Loucy (cell line): ENCODE measurements at regions not wholly inside any gene's neighbourhood (a gene's known extent, or its start where the extent isn't known, plus 50 kb on each side); places are given as distances from the start of the nearest gene placed in this dataset.

Experiments
- H2AFZ ChIP-seq: fragments of 200-600 bp; sonication (generic); 2 replicates; pipeline ENCODE4 v1.6.0; 2016; ENCODE audit warnings: antibody characterized with exemption, mild to moderate bottlenecking, low read length, moderate library complexity
- H3F3A ChIP-seq: fragments of 200-600 bp; 2 replicates; pipeline ENCODE4 v1.6.0; 2016; ENCODE audit warnings: antibody characterized with exemption, low read depth, mild to moderate bottlenecking
- H3K27me3 ChIP-seq: fragments of 200-600 bp; sonication (generic); 2 replicates; pipeline ENCODE4 v1.6.1; 2014; ENCODE audit warnings: low read length, mild to moderate bottlenecking; ENCODE audit not compliant: insufficient read depth, poor library complexity, severe bottlenecking
- H3K36me3 ChIP-seq: fragments of 200-600 bp; sonication (generic); 2 replicates; pipeline ENCODE4 v1.6.1; 2016; ENCODE audit warnings: low read length; ENCODE audit not compliant: insufficient read depth
- H3K4me1 ChIP-seq: fragments of 200-600 bp; sonication (generic); 2 replicates; pipeline ENCODE4 v1.5.1; 2014; ENCODE audit warnings: low read length, mild to moderate bottlenecking; ENCODE audit not compliant: insufficient read depth, poor library complexity, severe bottlenecking
- H3K4me2 ChIP-seq: fragments of 200-600 bp; sonication (generic); 2 replicates; pipeline ENCODE4 v1.6.0; 2014; ENCODE audit warnings: antibody characterized with exemption, low read length, low read depth, mild to moderate bottlenecking; ENCODE audit not compliant: poor library complexity, severe bottlenecking
- H3K4me3 ChIP-seq: fragments of 200-600 bp; sonication (generic); 2 replicates; pipeline ENCODE4 v1.5.1; 2014; ENCODE audit warnings: low read length, mild to moderate bottlenecking, mixed read lengths; ENCODE audit not compliant: poor library complexity, severe bottlenecking
- H3K79me2 ChIP-seq: fragments of 200-600 bp; sonication (generic); 2 replicates; pipeline ENCODE4 v1.6.1; 2014; ENCODE audit warnings: low read length; ENCODE audit not compliant: insufficient read depth
- H3K9ac ChIP-seq: fragments of 200-600 bp; sonication (generic); 2 replicates; pipeline ENCODE4 v1.6.0; 2014; ENCODE audit warnings: mild to moderate bottlenecking, low read depth, low read length, moderate library complexity; ENCODE audit not compliant: poor library complexity, severe bottlenecking
- H3K9me2 ChIP-seq: fragments of 200-600 bp; sonication (generic); replicated peaks from 2 replicates; pipeline ENCODE4 v1.6.1; 2016; ENCODE audit warnings: low read depth, low read length, mixed read lengths
- H3K9me3 ChIP-seq: fragments of 200-600 bp; sonication (generic); 2 replicates; pipeline ENCODE4 v1.6.1; 2014; ENCODE audit warnings: mild to moderate bottlenecking, antibody characterized with exemption, low read length, low read depth; ENCODE audit not compliant: insufficient read depth
- H4K20me1 ChIP-seq: fragments of 200-600 bp; sonication (generic); 2 replicates; pipeline ENCODE4 v1.6.0; 2014; ENCODE audit warnings: antibody characterized with exemption, low read length, mild to moderate bottlenecking; ENCODE audit not compliant: insufficient read depth, poor library complexity, severe bottlenecking
- EZH2phosphoT487 ChIP-seq: fragments of 200-600 bp; IDR thresholded peaks from 2 replicates; pipeline ENCODE4 v1.6.1; 2018; ENCODE audit warnings: antibody characterized with exemption, mild to moderate bottlenecking, moderate library complexity, borderline replicate concordance
- TF ChIP-seq, protein P1 (sequence below): fragments of 200-600 bp; sonication (generic); conservative IDR thresholded peaks from 2 replicates; pipeline ENCODE4 v1.5.1; 2014; ENCODE audit warnings: mild to moderate bottlenecking, antibody characterized with exemption, low read length

DNA sequence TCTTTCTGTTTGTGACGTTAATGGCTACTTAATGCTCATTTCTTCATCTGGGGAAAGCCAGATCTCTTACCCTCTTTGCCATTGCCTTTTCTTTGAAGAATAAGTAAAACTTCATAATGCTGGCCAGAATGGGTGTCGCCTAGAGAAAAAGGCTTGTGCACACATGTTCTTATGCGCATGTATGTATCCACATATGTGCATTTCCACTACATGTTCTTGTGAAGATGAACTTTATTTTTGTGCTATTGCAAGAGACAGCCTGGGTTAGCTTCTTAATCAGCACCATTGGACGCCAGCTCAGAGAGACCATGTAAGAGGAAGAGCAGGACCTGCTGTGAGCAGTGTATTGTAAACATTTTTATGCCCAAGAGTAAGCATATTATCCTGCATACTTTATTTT lies 178.7 kb downstream of the SPRY1 start:
- Histone ChIP-seq H3K4me1 (peaks cover 28% of the 10 kb centered on the region), H3K9me3 (no peaks in the 10 kb centered on the region), H3K27me3 (no peaks in the 10 kb centered on the region)

DNA sequence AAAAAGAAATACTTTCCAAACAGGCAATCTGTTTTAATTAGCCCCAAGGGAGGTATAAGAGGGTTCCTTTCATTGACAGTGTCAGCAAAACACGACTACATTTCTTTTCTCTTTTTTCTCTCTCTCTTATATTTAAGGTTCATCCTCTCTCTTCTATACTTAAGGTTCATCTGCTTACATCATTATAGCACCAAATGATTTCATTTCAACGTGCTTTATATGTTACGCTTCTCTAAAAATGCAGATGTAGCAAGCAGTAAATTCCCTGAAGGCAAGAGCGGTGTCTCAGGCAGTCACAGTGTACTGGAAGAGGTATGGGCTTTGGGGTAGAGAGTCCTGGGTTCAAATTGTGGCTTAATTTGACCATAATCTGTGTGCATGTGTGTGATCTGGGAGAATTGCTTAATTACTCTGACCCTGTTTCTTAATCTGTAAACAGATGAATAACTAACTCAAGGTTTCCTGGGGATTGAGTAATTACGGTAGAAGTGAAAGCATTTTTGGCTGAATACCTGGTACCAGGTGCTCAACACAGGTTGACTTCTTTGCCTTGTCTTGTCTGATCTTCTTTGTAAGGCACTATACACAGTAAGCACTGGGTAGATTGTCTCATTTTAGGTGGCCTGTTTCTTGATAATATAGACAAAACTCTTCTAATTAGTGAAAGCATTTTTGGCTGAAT lies 180.8 kb downstream of the SPRY1 start:
- H3F3A ChIP-seq = no peaks in the 10 kb centered on the region
- H3K4me3 ChIP-seq = no peak overlapping the region
- H3K27me3 ChIP-seq = no peaks in the 10 kb centered on the region
- H3K9me3 ChIP-seq = peaks cover 4% of the 10 kb centered on the region; the same call in 1 of the 2 replicates
- H3K36me3 ChIP-seq = no peaks in the 10 kb centered on the region
- H3K4me1 ChIP-seq = peaks cover 28% of the 10 kb centered on the region
- H2AFZ ChIP-seq = no peak overlapping the region
- H3K9me2 ChIP-seq = no peaks in the 10 kb centered on the region
- no peak overlapping the region for H3K9ac ChIP-seq
- H4K20me1 ChIP-seq = no peaks in the 10 kb centered on the region
- H3K4me2 ChIP-seq = no peak overlapping the region
- no peaks in the 10 kb centered on the region for H3K79me2 ChIP-seq
- TF ChIP-seq, protein P1, sequence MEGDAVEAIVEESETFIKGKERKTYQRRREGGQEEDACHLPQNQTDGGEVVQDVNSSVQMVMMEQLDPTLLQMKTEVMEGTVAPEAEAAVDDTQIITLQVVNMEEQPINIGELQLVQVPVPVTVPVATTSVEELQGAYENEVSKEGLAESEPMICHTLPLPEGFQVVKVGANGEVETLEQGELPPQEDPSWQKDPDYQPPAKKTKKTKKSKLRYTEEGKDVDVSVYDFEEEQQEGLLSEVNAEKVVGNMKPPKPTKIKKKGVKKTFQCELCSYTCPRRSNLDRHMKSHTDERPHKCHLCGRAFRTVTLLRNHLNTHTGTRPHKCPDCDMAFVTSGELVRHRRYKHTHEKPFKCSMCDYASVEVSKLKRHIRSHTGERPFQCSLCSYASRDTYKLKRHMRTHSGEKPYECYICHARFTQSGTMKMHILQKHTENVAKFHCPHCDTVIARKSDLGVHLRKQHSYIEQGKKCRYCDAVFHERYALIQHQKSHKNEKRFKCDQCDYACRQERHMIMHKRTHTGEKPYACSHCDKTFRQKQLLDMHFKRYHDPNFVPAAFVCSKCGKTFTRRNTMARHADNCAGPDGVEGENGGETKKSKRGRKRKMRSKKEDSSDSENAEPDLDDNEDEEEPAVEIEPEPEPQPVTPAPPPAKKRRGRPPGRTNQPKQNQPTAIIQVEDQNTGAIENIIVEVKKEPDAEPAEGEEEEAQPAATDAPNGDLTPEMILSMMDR = no peak
- no peak for TF ChIP-seq EZH2phosphoT487

More for the DNA sequence above, 178.7 kb downstream of the SPRY1 start:
- H2AFZ ChIP-seq = peak overlapping the region; percentile 77
- no peak overlapping the region for H3K9ac ChIP-seq
- H3F3A ChIP-seq = no peaks in the 10 kb centered on the region
- TF ChIP-seq, protein P1 = no peak
- TF ChIP-seq EZH2phosphoT487 = no peak
- no peaks in the 10 kb centered on the region for H3K9me2 ChIP-seq
- no peaks in the 10 kb centered on the region for H3K36me3 ChIP-seq
- H3K4me2 ChIP-seq = peak overlapping the region; percentile 29
- H4K20me1 ChIP-seq = no peaks in the 10 kb centered on the region
- no peaks in the 10 kb centered on the region for H3K79me2 ChIP-seq
- H3K4me3 ChIP-seq = no peak overlapping the region

DNA sequence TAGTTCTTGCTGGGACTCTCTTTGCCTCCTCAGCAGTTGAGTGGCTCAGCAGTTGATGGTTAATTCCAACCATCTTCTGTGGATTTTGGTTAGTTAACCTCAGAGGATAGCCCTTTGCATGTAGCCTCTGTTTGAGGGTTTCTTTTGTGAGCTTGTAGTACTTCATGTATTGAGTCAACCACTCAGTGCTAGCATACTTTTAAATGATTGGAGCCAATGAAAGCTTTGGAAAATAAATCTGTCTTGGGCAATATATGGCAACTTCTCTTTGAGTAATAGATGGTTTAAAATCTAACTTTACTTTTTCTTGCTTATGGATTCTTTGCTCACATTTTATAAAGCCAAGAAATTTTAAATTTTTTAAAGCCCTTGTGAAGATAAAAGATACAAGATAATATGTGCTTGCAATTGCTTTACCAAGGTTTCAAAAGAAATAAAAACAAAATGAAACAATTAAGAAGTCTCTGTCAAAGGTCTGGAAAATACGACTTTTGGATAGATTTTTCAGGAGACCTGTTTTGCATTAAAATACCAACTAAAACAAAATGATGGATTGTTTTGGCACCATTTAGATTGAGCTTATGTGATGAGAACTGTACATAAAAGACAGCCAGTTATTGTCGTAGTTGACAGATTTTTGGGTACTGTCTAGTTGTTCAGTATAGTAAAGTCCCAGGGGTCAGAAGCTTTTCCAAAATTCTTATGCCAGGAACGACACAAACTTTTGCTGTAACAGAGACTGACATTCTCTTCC lies 181.9 kb downstream of the SPRY1 start:
- H3K4me1 ChIP-seq = peaks cover 28% of the 10 kb centered on the region
- no peaks in the 10 kb centered on the region for H3K27me3 ChIP-seq
- H2AFZ ChIP-seq = no peak overlapping the region
- TF ChIP-seq EZH2phosphoT487 = no peak
- TF ChIP-seq, protein P1 = no peak
- no peaks in the 10 kb centered on the region for H3K9me2 ChIP-seq
- no peak overlapping the region for H3K4me2 ChIP-seq
- H3K79me2 ChIP-seq = no peaks in the 10 kb centered on the region
- no peak overlapping the region for H3K9ac ChIP-seq
- no peaks in the 10 kb centered on the region for H4K20me1 ChIP-seq
- H3K36me3 ChIP-seq = no peaks in the 10 kb centered on the region
- H3F3A ChIP-seq = no peaks in the 10 kb centered on the region
- H3K4me3 ChIP-seq = no peak overlapping the region
- peaks cover 4% of the 10 kb centered on the region; the same call in 1 of the 2 replicates for H3K9me3 ChIP-seq
